GM23338 (cell line): ENCODE measurements at regions not wholly inside any gene's neighbourhood (a gene's known extent, or its start where the extent isn't known, plus 50 kb on each side); places are given as distances from the start of the nearest gene placed in this dataset.
A peak's percentile ranks its signal among the peaks of the same experiment; 100 is the strongest.

ENCODE experiments used
- ATAC-seq: fragments of 200-7000 bp; cut with Tn5 transposase; 3 replicates; pipeline ENCODE4 v1.9.1; 2020
- DNase-seq: peaks from one replicate; pipeline ENCODE4 v3.0.0-alpha.2; 2015; ENCODE audit warnings: low spot score
- H2AFZ ChIP-seq: fragments of 200-600 bp; sonication (generic); 2 replicates; pipeline ENCODE4 v1.8.0; 2016; ENCODE audit warnings: antibody characterized with exemption, mild to moderate bottlenecking, moderate library complexity
- H3F3A ChIP-seq: fragments of 200-600 bp; sonication (generic); replicated peaks from 2 replicates; pipeline ENCODE4 v1.8.0; 2017; ENCODE audit warnings: antibody characterized with exemption, mixed run types, low read depth
- H3K27ac ChIP-seq: fragments of 200-600 bp; sonication (generic); 2 replicates; pipeline ENCODE4 v1.6.1; 2016; ENCODE audit warnings: low read depth
- H3K27me3 ChIP-seq: fragments of 200-600 bp; sonication (generic); 2 replicates; pipeline ENCODE4 v1.8.0; 2016; ENCODE audit warnings: mild to moderate bottlenecking, mixed run types, moderate library complexity; ENCODE audit not compliant: insufficient read depth
- H3K36me3 ChIP-seq: fragments of 200-600 bp; sonication (generic); 2 replicates; pipeline ENCODE4 v1.8.0; 2016; ENCODE audit warnings: mild to moderate bottlenecking; ENCODE audit not compliant: insufficient read depth
- H3K4me1 ChIP-seq: fragments of 200-600 bp; sonication (generic); 2 replicates; pipeline ENCODE4 v1.8.0; 2016; ENCODE audit warnings: mild to moderate bottlenecking, moderate library complexity; ENCODE audit not compliant: insufficient read depth
- H3K4me2 ChIP-seq: fragments of 200-600 bp; sonication (generic); 2 replicates; pipeline ENCODE4 v1.7.1; 2017; ENCODE audit warnings: mixed run types
- H3K4me3 ChIP-seq: fragments of 200-600 bp; sonication (generic); 2 replicates; pipeline ENCODE4 v1.6.1; 2016; ENCODE audit warnings: mixed run types
- H3K79me2 ChIP-seq: fragments of 200-600 bp; sonication (generic); replicated peaks from 2 replicates; pipeline ENCODE4 v1.8.0; 2017; ENCODE audit warnings: mild to moderate bottlenecking; ENCODE audit not compliant: insufficient read depth
- H3K9me2 ChIP-seq: fragments of 200-600 bp; sonication (generic); 2 replicates; pipeline ENCODE4 v1.8.0; 2017; ENCODE audit not compliant: insufficient read depth
- H4K20me1 ChIP-seq: fragments of 200-600 bp; sonication (generic); replicated peaks from 2 replicates; pipeline ENCODE4 v1.8.0; 2017; ENCODE audit warnings: mild to moderate bottlenecking; ENCODE audit not compliant: insufficient read depth
- H3K27ac Mint-ChIP-seq: 2 replicates; pipeline ENCODE4 v1.8.0; 2020; ENCODE audit warnings: inconsistent platforms, mild to moderate bottlenecking, moderate library complexity, mixed read lengths
- H3K27me3 Mint-ChIP-seq: 3 replicates; pipeline ENCODE4 v1.8.0; 2022; ENCODE audit warnings: low read depth, mild to moderate bottlenecking, moderate library complexity, mixed read lengths, inconsistent platforms; ENCODE audit not compliant: insufficient read depth, poor library complexity
- H3K36me3 Mint-ChIP-seq: 3 replicates; pipeline ENCODE4 v1.8.0; 2021; ENCODE audit warnings: low read depth, mild to moderate bottlenecking, inconsistent platforms, moderate library complexity, mixed read lengths
- H3K4me1 Mint-ChIP-seq: 3 replicates; pipeline ENCODE4 v1.8.0; 2020; ENCODE audit warnings: mild to moderate bottlenecking, inconsistent platforms, mixed read lengths
- H3K4me3 Mint-ChIP-seq: 3 replicates; pipeline ENCODE4 v1.8.0; 2021; ENCODE audit warnings: moderate library complexity, mild to moderate bottlenecking, inconsistent platforms, mixed read lengths
- H3K9me3 Mint-ChIP-seq: 3 replicates; pipeline ENCODE4 v1.8.0; 2020; ENCODE audit warnings: moderate library complexity, mild to moderate bottlenecking, inconsistent platforms, mixed read lengths
- CREB1 ChIP-seq: fragments of 250-450 bp; sonication (Bioruptor Pico); IDR thresholded peaks from 2 replicates; pipeline ENCODE4 v1.5.0; 2020; ENCODE audit warnings: low read depth, mild to moderate bottlenecking, moderate library complexity
- JUNB ChIP-seq: IDR thresholded peaks from one replicate; pipeline ENCODE4 v1.6.1; 2016; ENCODE audit warnings: antibody characterized with exemption; ENCODE audit not compliant: unreplicated experiment
- STAT1 ChIP-seq: IDR thresholded peaks from one replicate; pipeline ENCODE4 v1.6.1; 2016; ENCODE audit warnings: antibody characterized with exemption; ENCODE audit not compliant: unreplicated experiment
- ZNF462 ChIP-seq: fragments of 250-450 bp; sonication (Bioruptor Pico); IDR thresholded peaks from 2 replicates; pipeline ENCODE4 v1.5.0; 2020; ENCODE audit warnings: mild to moderate bottlenecking, moderate library complexity

- TF ChIP-seq ZNF462 (CRISPR knock-in tag) (no peak), CREB1 (CRISPR knock-in tag) (no peak), JUNB (no peak)
Measured at GRCh38 chr15:62886431-62887071, 156.0 kb upstream of the TPM1 start (continued).

- H3K27ac Mint-ChIP-seq: peak overlapping the region; percentile 11; the same call in 1 of the 2 replicates
- no peaks in the 10 kb centered on the region for H3F3A ChIP-seq
- H3K4me1 ChIP-seq: peaks cover 27% of the 10 kb centered on the region
- peak overlapping the region; percentile 39; the same call in 1 of the 3 replicates for H3K4me3 Mint-ChIP-seq
- peak; percentile 28 for ATAC-seq
- DNase-seq: no peak
- TF ChIP-seq STAT1: no peak
- H3K36me3 ChIP-seq: no peaks in the 10 kb centered on the region
- no peak overlapping the region for H3K27ac ChIP-seq
- peaks cover 27% of the 10 kb centered on the region for H3K4me1 Mint-ChIP-seq
- H3K27me3 ChIP-seq: no peaks in the 10 kb centered on the region
- no peaks in the 10 kb centered on the region for H3K36me3 Mint-ChIP-seq
- no peaks in the 10 kb centered on the region for H3K79me2 ChIP-seq
- H4K20me1 ChIP-seq: no peaks in the 10 kb centered on the region
- no peaks in the 10 kb centered on the region for H3K9me2 ChIP-seq
- H2AFZ ChIP-seq: peak overlapping the region; percentile 95
- no peak overlapping the region for H3K4me3 ChIP-seq
- H3K4me2 ChIP-seq: peak overlapping the region; percentile 67
- peaks cover 3% of the 10 kb centered on the region for H3K27me3 Mint-ChIP-seq
- H3K9me3 Mint-ChIP-seq: no peaks in the 10 kb centered on the region
Measured at GRCh38 chr15:62887113-62887570, 155.4 kb upstream of the TPM1 start.
